H9 (cell line): ENCODE measurements at regions not wholly inside any gene's neighbourhood (a gene's known extent, or its start where the extent isn't known, plus 50 kb on each side); places are given as distances from the start of the nearest gene placed in this dataset.

Experiments used
- DNase-seq: peaks from one replicate; pipeline ENCODE4 v3.0.0-alpha.2; 2017
- H2AFZ ChIP-seq: one replicate; pipeline ENCODE4 v1.6.1; 2013; ENCODE audit warnings: mild to moderate bottlenecking, low read length, control low read depth, moderate library complexity
- H2AK5ac ChIP-seq: 2 replicates; pipeline ENCODE4 v1.6.1; 2013; ENCODE audit warnings: low read length, control low read depth, mixed read lengths; ENCODE audit not compliant: insufficient read length
- H2BK120ac ChIP-seq: one replicate; pipeline ENCODE4 v1.6.1; 2013; ENCODE audit warnings: low read depth, mild to moderate bottlenecking, low read length, control low read depth, inconsistent platforms; ENCODE audit not compliant: poor library complexity, severe bottlenecking
- H2BK12ac ChIP-seq: 2 replicates; pipeline ENCODE4 v1.6.1; 2013; ENCODE audit warnings: low read length, control low read depth, mixed read lengths, low read depth; ENCODE audit not compliant: insufficient read length
- H2BK15ac ChIP-seq: 2 replicates; pipeline ENCODE4 v1.6.1; 2013; ENCODE audit warnings: low read depth, low read length, control low read depth
- H2BK20ac ChIP-seq: one replicate; pipeline ENCODE4 v1.6.1; 2013; ENCODE audit warnings: low read depth, mild to moderate bottlenecking, low read length, control low read depth, inconsistent platforms; ENCODE audit not compliant: poor library complexity, severe bottlenecking
- H2BK5ac ChIP-seq: 2 replicates; pipeline ENCODE4 v1.6.1; 2013; ENCODE audit warnings: low read length, control low read depth, mixed read lengths; ENCODE audit not compliant: insufficient read length
- H3K14ac ChIP-seq: 2 replicates; pipeline ENCODE4 v1.6.1; 2013; ENCODE audit warnings: low read length, control low read depth; ENCODE audit not compliant: insufficient read depth
- H3K18ac ChIP-seq: 2 replicates; pipeline ENCODE4 v1.6.1; 2013; ENCODE audit warnings: low read depth, mild to moderate bottlenecking, mixed read lengths, low read length, control low read depth; ENCODE audit not compliant: insufficient read length
- H3K23ac ChIP-seq: 2 replicates; pipeline ENCODE4 v1.6.1; 2013; ENCODE audit warnings: low read length, control low read depth, mixed read lengths, low read depth; ENCODE audit not compliant: insufficient read length
- H3K23me2 ChIP-seq: 2 replicates; pipeline ENCODE4 v1.6.1; 2013; ENCODE audit warnings: low read depth, mild to moderate bottlenecking, mixed read lengths, low read length, control low read depth; ENCODE audit not compliant: insufficient read length, poor library complexity, severe bottlenecking
- H3K27ac ChIP-seq: 2 replicates; pipeline ENCODE4 v1.5.1; 2013; ENCODE audit warnings: low read length, control low read depth, mixed read lengths, low read depth; ENCODE audit not compliant: insufficient read length
- H3K27me3 ChIP-seq: 2 replicates; pipeline ENCODE4 v1.6.1; 2013; ENCODE audit warnings: low read length, control low read depth, inconsistent platforms; ENCODE audit not compliant: insufficient read depth
- H3K4ac ChIP-seq: 2 replicates; pipeline ENCODE4 v1.6.1; 2013; ENCODE audit warnings: low read depth, mild to moderate bottlenecking, control low read depth, inconsistent platforms, low read length, moderate library complexity
- H3K4me1 ChIP-seq: 2 replicates; pipeline ENCODE4 v1.6.1; 2013; ENCODE audit warnings: low read length, control low read depth, inconsistent platforms; ENCODE audit not compliant: insufficient read depth
- H3K4me2 ChIP-seq: 2 replicates; pipeline ENCODE4 v1.6.1; 2013; ENCODE audit warnings: low read length, control low read depth, mixed read lengths; ENCODE audit not compliant: insufficient read length, insufficient read depth
- H3K56ac ChIP-seq: 2 replicates; pipeline ENCODE4 v1.6.1; 2013; ENCODE audit warnings: low read depth, mild to moderate bottlenecking, mixed read lengths, low read length, control low read depth; ENCODE audit not compliant: insufficient read length
- H3K79me1 ChIP-seq: 2 replicates; pipeline ENCODE4 v1.6.1; 2013; ENCODE audit warnings: low read depth, mild to moderate bottlenecking, moderate library complexity, low read length, control low read depth, inconsistent platforms; ENCODE audit not compliant: insufficient read depth, poor library complexity, severe bottlenecking
- H3K79me2 ChIP-seq: 2 replicates; pipeline ENCODE4 v1.6.1; 2013; ENCODE audit warnings: low read length, control low read depth, inconsistent platforms; ENCODE audit not compliant: insufficient read depth
- H3K9ac ChIP-seq: 2 replicates; pipeline ENCODE4 v1.6.1; 2013; ENCODE audit warnings: low read length, control low read depth, mixed read lengths; ENCODE audit not compliant: insufficient read length; ENCODE audit errors: extremely low read depth
- H3K9me3 ChIP-seq: one replicate; pipeline ENCODE4 v1.6.1; 2013; ENCODE audit warnings: low read depth, low read length, inconsistent platforms; ENCODE audit not compliant: control insufficient read depth
- H3T11ph ChIP-seq: one replicate; pipeline ENCODE4 v1.6.1; 2013; ENCODE audit warnings: mild to moderate bottlenecking, low read length, control low read depth, inconsistent platforms
- H4K20me1 ChIP-seq: one replicate; pipeline ENCODE4 v1.6.1; 2013; ENCODE audit not compliant: control insufficient read depth, insufficient read length, insufficient read depth
- H4K5ac ChIP-seq: 2 replicates; pipeline ENCODE4 v1.6.1; 2013; ENCODE audit warnings: low read depth, mild to moderate bottlenecking, mixed read lengths, low read length, control low read depth; ENCODE audit not compliant: insufficient read length
- H4K8ac ChIP-seq: replicated peaks from 2 replicates; pipeline ENCODE4 v1.6.1; 2013; ENCODE audit warnings: low read length, control low read depth, mixed read lengths, low read depth; ENCODE audit not compliant: insufficient read length
- H4K91ac ChIP-seq: 2 replicates; pipeline ENCODE4 v1.6.1; 2013; ENCODE audit warnings: low read depth, mild to moderate bottlenecking, moderate library complexity, mixed read lengths, low read length, control low read depth; ENCODE audit not compliant: insufficient read length
- H3K27ac Mint-ChIP-seq, 3 experiments: 2 replicates in 2 of 3; 3 replicates in 1 of 3; pipeline ENCODE4 v1.8.0; 2020 to 2021; ENCODE audit warnings: mixed read lengths in 3 of 3, mild to moderate bottlenecking in 1 of 3, moderate library complexity in 1 of 3
- H3K27me3 Mint-ChIP-seq: 2 replicates; pipeline ENCODE4 v1.8.0; 2021; ENCODE audit warnings: low read depth, mild to moderate bottlenecking, moderate library complexity, mixed read lengths
- H3K36me3 Mint-ChIP-seq, 3 experiments: 2 replicates in 2 of 3; 3 replicates in 1 of 3; pipeline ENCODE4 v1.8.0; 2020 to 2021; ENCODE audit warnings: low read depth in 3 of 3, mixed read lengths in 3 of 3; ENCODE audit not compliant: insufficient read depth in 1 of 3
- H3K4me1 Mint-ChIP-seq, 2 experiments: 2 replicates each; pipeline ENCODE4 v1.8.0; 2020; ENCODE audit warnings: mixed read lengths in 2 of 2
- H3K4me3 Mint-ChIP-seq, 2 experiments: 2 replicates in 1 of 2; 3 replicates in 1 of 2; pipeline ENCODE4 v1.8.0; 2020 to 2021; ENCODE audit warnings: mild to moderate bottlenecking in 2 of 2, mixed read lengths in 2 of 2, moderate library complexity in 1 of 2
- H3K9me3 Mint-ChIP-seq, 2 experiments: 2 replicates in 1 of 2; 3 replicates in 1 of 2; pipeline ENCODE4 v1.8.0; 2020; ENCODE audit warnings: mild to moderate bottlenecking in 2 of 2, mixed read lengths in 2 of 2, moderate library complexity in 1 of 2
- CTCF ChIP-seq: fragments of 200-600 bp; sonication (generic); conservative IDR thresholded peaks from 3 replicates; pipeline ENCODE4 v1.8.0; 2021; ENCODE audit warnings: antibody characterized with exemption, mild to moderate bottlenecking
- WGBS: extraction: QIAGEN DNeasy Blood & Tissue Kit; methylation state at CpG from one replicate; pipeline ENCODE4 v1.1.7; 2013; ENCODE audit warnings: missing lambda C conversion rate, low lambda C conversion rate, mixed read lengths; ENCODE audit not compliant: insufficient read length; ENCODE audit errors: extremely low coverage; 5-methylcytosine and 5-hydroxymethylcytosine counted together

GRCh38 chr6:148629181-148629580 lies 117.6 kb upstream of the UST start:
- TF ChIP-seq CTCF = no peak
- H3K27ac ChIP-seq = no peak overlapping the region
- Mint-ChIP-seq H3K4me1 (peaks cover 21 to 24% of the 10 kb centered on the region in 2 experiments), H3K9me3 (0 out of 5 replicates have a peak, but pooled peaks cover 0 to 1% of the 10 kb centered on the region in 2 experiments), H3K27me3 (no peaks in the 10 kb centered on the region), H3K27ac (peak overlapping the region in 1 of 3 experiments; percentile 40; a peak in 1 of 7 replicates), H3K36me3 (peaks cover 0 to 4% (median 0%) of the 10 kb centered on the region in 3 experiments; a peak in 4 of 7 replicates), H3K4me3 (no peak overlapping the region)
- no peaks in the 10 kb centered on the region for H4K20me1 ChIP-seq
- H3K23ac ChIP-seq = no peak overlapping the region
- no peak overlapping the region for H2BK15ac ChIP-seq
- no peak overlapping the region for H3K56ac ChIP-seq
- no peak overlapping the region for H3K9ac ChIP-seq
- no peak overlapping the region for H3K14ac ChIP-seq
- peaks cover 7% of the 10 kb centered on the region for H3K4me1 ChIP-seq
- no peak overlapping the region for H2BK12ac ChIP-seq
- H3K79me2 ChIP-seq = no peaks in the 10 kb centered on the region
- no peaks in the 10 kb centered on the region for H3K23me2 ChIP-seq
- no peak overlapping the region for H3K18ac ChIP-seq
- H4K5ac ChIP-seq = no peak overlapping the region
- H2BK120ac ChIP-seq = no peak overlapping the region
- H3K79me1 ChIP-seq = no peaks in the 10 kb centered on the region
- no peak for DNase-seq
- no peak overlapping the region for H2BK20ac ChIP-seq
- no peak overlapping the region for H2BK5ac ChIP-seq
- H3T11ph ChIP-seq = no peak overlapping the region
- no peak overlapping the region for H4K8ac ChIP-seq
- H3K4me2 ChIP-seq = no peak overlapping the region
- no peak overlapping the region for H3K4ac ChIP-seq
- no peaks in the 10 kb centered on the region for H3K9me3 ChIP-seq
- peak overlapping the region; percentile 62 for H2AFZ ChIP-seq
- WGBS = no CpG with 5 or more reads among the region's 1 CpG
- H3K27me3 ChIP-seq = no peaks in the 10 kb centered on the region
- H2AK5ac ChIP-seq = no peak overlapping the region
- no peak overlapping the region for H4K91ac ChIP-seq
